NCI-H2081 treated with DMSO at 0.1 percent for 48 hours (cell line): ENCODE measurements at regions not wholly inside any gene's neighbourhood (a gene's known extent, or its start where the extent isn't known, plus 50 kb on each side); places are given as distances from the start of the nearest gene placed in this dataset.

ENCODE experiments used
- DNase-seq: peaks from one replicate; lab custom pipeline; 2025; lab: John Stamatoyannopoulos, UW

GRCh38 chr4:152159773-152160172, 376.1 kb downstream of the FBXW7 start:
- DNase-seq: no peak

DNA sequence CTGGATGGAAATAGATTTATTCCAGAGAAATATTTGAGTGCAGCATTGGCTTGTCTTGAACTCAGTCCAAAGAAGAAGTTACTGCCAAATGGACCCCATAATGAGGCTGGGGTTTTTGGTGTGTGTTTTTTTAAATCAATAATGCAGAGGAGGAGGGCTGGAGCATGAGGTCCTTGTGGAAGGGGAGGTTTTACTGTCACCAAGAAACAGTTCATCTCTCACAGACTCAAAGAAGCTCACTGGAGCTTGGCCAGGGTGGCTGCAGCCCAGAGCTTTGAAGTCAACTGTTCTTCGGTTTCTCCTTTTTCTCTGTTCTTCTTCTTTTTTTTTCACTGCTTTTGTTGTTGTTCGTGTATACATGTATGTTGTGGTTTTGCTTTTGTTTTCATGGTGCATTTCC, 377.7 kb downstream of the FBXW7 start:
- DNase-seq: no peak

DNA sequence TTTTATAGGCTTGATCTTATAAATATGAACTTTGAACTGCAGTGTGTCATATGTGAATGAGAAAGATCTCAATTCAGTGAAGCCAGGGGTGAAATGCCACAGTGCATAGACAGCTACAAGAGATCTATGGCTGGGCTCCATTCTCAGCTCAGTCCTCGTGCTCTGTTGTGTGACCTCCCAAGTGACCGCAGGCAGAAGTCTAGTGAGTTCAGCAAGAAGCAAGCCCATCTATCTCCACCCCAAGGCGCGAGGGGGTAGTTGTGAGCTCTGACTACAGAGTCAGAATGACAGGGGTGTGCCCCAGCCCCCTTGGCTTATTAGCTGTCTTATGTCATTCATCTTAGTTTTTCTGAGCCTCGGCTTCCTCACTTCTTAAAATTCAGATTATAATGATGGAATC, 378.3 kb downstream of the FBXW7 start:
- no peak for DNase-seq

DNA sequence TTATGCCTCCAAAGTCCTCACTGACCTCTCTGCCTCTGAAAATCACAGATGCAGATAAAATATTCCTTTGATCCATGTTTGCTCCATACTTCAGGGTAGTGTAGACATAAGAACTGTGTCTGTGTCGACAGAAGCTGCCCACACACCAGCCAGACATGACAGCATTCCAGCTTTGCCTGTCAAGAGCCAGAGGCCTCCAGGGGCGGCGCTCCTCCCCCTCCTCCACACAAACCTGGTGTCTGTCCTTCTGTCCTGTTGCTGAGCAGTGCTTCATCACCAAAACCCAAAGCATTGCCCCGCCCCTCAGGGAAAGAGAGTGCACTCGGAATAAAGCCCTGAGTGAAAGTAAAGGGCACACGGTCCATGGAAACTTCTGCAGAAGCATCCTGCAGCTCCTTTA, 379.4 kb downstream of the FBXW7 start:
- no peak for DNase-seq

DNA sequence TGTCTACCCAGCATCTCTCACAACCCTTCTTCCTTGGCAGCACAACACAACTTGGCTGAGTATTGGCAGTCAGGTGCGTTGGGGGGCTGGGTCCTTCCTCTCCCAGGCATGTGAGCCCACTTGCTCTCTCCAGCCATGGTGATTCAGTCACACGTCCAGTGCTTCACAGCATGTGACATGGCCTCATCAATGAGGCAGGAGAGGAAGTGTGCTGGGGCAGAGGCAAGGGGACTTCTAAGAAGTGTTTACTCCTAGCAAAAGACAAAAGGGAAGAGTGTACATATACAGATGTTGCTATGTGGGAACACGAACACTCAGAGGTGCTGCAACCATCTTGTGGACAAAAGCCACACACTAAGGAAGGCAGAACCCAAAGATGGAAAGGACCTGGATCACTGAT, 380.8 kb downstream of the FBXW7 start:
- DNase-seq: no peak

DNA sequence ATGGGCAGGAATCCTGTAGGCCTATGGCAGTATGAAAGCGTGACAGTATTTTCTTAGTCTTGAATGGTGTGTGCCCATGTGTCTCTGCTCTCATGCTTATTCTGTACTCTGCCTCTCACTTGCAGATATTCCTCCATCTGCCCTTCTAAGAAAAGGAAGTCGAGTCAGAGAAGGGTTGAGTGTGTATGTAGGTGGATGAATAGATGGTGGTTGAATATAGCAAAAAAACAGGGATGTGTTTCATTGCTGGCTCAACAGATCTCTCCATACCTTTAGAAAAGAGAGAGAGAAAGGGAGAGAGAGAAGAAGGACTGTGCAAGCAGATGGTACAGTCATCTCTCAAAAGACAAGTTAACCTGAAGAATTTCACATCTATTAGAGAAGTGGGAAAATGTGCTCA, 381.5 kb downstream of the FBXW7 start:
- DNase-seq: no peak

- DNase-seq: no peak
Measured at GRCh38 chr4:152153476-152154270, 382.2 kb downstream of the FBXW7 start.

DNA sequence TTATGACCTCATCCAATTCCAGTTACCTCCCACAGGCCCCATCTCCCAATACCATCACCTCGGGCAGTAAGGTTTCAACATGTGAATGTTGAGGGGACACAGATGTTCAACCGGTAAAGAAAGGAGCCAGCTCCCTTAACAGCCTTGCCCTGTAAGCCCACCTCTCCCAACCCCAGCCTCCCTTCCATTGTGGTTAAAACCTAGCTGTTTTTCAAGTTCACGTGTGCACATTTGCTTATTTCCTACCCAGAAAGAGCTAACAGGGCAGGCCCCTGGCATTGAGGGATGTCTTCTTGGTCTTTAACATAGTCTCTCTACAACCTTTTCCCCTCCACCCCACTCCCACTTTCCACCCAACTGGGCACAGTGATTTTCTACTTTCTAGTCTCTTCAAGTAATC, 385.7 kb downstream of the FBXW7 start:
- no peak for DNase-seq

DNA sequence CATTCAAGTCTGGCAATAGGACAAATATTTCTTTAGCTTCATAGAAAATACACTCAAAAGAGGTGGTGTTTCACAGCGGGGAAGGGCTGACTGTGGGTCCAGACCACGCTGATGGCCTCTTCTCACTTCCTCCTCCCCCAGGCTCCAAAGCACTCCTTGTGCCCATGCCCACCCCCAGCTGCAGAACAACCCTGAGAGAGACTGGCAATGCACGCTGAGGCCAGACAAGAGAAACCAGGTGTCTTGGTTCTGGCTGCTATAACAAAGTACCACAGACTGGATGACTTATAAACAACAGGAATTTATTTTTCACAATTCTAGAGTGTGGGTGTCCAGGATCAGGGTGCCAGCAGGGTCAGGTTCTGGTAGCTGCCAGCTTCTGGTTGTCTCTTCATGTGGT, 386.1 kb downstream of the FBXW7 start:
- no peak for DNase-seq

DNA sequence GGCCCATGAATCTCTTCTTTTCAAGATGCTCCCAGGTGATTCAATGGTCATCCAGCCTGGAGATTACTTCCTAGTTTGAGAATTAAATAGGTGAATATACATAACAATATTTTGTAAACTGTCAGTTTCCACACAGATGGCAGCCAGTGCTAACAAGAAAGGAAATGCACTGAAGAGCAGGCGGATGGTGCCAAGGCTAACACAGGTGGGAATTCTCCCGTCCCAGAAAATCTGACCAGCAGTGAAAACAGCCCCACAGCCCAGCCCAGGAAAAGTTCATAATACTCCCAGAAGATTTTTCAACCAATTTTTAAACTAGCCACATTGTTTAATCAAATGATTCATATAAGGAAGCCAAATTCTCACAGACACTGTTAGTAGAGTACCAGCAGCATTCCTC, 387.2 kb upstream of the GATB start:
- no peak for DNase-seq

DNA sequence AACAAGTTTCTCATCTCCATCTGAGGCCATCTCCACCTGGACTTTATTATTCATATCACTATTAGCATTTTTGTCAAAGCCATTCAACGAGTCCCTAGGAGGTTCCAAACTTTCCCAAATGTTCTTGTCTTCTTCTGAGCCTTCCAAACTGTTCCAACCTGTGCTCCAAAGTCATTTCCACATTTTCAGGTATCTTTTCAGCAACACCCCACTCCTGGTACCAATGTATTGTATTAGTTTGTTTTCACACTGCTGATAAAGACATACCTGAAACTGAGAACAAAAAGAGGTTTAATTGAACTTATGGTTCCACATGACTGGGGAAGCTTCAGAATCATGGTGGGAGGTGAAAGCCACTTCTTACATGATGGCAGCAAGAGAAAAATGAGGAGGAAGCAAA, 385.4 kb upstream of the GATB start:
- no peak for DNase-seq

GRCh38 chr4:152143806-152144205, 383.0 kb upstream of the GATB start:
- DNase-seq: no peak

DNA sequence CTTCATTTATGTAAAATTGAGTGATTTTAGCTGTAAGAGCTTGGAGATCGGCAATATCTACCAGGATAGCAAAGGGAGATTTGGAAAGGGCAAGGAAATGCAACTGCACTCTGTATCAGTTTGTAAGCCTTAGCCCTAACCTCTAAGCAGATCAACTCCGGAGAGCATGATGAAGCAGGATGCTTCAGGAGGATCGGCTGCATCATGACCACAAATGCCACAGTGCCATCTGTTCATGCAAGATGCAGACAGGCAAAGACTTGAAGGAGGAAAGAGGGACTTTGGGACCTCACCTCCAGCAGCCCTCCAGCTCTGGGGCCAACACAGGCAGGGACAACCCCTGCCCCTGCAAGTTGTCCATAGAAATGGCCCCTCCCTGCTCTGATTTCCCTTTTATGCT, 377.6 kb upstream of the GATB start:
- no peak for DNase-seq

GRCh38 chr4:152132776-152133175, 372.0 kb upstream of the GATB start:
- DNase-seq: no peak

GRCh38 chr4:152128356-152128755, 367.5 kb upstream of the GATB start:
- no peak for DNase-seq

DNA sequence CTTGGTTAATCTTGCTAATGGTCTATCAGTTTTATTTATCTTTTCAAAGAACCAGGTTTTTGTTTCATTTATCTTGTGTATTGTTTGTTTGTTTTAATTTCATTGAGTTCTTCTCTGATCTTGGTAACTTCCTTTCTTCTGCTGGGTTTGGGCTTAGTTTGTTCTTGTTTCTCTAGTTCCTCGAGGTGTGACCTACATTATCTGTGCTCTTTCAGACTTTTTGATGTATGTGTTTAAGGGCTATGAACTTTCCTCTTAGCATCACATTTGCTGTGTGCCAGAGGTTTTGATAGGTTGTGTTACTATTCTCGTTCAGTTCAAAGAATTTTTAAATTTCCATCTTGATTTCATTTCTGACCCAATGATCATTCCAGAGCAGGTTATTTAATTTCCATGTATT, 365.4 kb upstream of the GATB start:
- no peak for DNase-seq

GRCh38 chr4:152118819-152119553, 358.2 kb upstream of the GATB start:
- DNase-seq: no peak

DNA sequence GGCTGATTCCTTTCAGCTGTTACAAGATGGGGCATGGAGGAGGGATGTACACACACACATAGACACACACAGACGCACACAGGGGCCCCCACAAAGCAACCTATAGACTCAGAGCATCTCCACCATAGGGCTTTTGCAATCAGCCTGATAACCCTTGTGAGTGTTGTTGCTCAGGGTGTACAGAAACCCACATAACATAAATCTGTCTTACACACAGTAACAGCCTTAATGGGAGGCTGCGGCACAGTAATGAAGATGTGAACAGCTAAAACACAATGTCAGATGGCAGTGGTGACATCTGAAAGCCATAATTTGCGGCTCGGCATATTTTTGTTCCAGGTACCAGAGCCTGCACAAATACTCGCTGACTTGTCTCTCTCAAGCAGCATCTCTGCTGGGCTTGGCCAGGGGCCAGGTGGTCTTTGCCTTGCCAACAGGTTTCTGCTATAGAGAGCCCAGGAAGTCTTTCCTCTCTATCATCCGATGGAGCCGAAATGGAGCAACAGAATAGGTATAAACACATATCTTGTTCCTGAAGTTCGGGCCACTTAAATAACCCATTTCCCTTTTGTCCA, 357.2 kb upstream of the GATB start:
- DNase-seq: no peak

- DNase-seq: no peak
Measured at GRCh38 chr4:152117520-152117919, 356.7 kb upstream of the GATB start.

GRCh38 chr4:152117054-152117453, 356.2 kb upstream of the GATB start:
- DNase-seq: no peak

- no peak for DNase-seq
Measured at GRCh38 chr4:152115794-152116193, 355.0 kb upstream of the GATB start.

DNA sequence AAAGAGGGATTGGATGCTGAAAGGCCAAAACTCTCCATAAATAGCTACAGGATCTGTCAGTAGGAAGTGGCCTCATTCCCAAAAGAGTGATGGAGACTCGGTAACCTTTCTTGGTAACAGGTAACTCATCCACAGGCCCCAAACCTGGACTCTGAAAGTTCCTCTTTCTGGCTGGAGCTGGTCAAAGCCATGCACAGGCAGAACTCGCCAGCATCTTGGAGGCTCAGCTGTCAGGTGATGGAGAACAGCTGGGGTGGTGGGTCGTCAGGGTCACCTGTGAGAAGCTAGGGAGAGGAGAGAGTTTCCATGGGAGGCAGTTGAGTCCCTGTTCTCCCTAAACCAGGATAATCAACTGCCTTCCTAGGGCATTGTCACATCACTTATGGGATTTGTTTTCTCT, 354.3 kb upstream of the GATB start:
- no peak for DNase-seq

DNA sequence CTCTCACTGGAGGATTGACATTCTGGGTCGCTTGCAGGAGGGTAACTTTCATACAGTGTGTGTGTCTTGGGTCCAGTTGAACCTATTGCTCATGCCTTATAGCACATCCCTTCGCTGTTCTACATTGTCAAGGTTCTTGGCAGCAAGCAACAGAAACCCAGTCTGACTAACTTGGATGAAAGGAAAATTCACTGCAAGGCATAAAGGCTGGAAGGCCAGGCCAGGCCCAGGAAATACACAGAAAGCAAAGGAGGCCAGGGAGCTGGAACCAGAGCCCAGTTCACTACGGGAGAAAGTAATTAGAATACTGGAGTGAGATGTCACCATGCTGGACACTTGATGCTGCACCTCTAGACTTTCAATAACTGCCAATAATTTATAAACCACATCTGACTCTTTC, 353.8 kb upstream of the GATB start:
- DNase-seq: no peak
